Loucy (cell line): ENCODE measurements at regions not wholly inside any gene's neighbourhood (a gene's known extent, or its start where the extent isn't known, plus 50 kb on each side); places are given as distances from the start of the nearest gene placed in this dataset.

Experiments used
- H2AFZ ChIP-seq: fragments of 200-600 bp; sonication (generic); 2 replicates; pipeline ENCODE4 v1.6.0; 2016; ENCODE audit warnings: antibody characterized with exemption, mild to moderate bottlenecking, low read length, moderate library complexity
- H3F3A ChIP-seq: fragments of 200-600 bp; 2 replicates; pipeline ENCODE4 v1.6.0; 2016; ENCODE audit warnings: antibody characterized with exemption, low read depth, mild to moderate bottlenecking
- H3K27me3 ChIP-seq: fragments of 200-600 bp; sonication (generic); 2 replicates; pipeline ENCODE4 v1.6.1; 2014; ENCODE audit warnings: low read length, mild to moderate bottlenecking; ENCODE audit not compliant: insufficient read depth, poor library complexity, severe bottlenecking
- H3K36me3 ChIP-seq: fragments of 200-600 bp; sonication (generic); 2 replicates; pipeline ENCODE4 v1.6.1; 2016; ENCODE audit warnings: low read length; ENCODE audit not compliant: insufficient read depth
- H3K4me1 ChIP-seq: fragments of 200-600 bp; sonication (generic); 2 replicates; pipeline ENCODE4 v1.5.1; 2014; ENCODE audit warnings: low read length, mild to moderate bottlenecking; ENCODE audit not compliant: insufficient read depth, poor library complexity, severe bottlenecking
- H3K4me2 ChIP-seq: fragments of 200-600 bp; sonication (generic); 2 replicates; pipeline ENCODE4 v1.6.0; 2014; ENCODE audit warnings: antibody characterized with exemption, low read length, low read depth, mild to moderate bottlenecking; ENCODE audit not compliant: poor library complexity, severe bottlenecking
- H3K4me3 ChIP-seq: fragments of 200-600 bp; sonication (generic); 2 replicates; pipeline ENCODE4 v1.5.1; 2014; ENCODE audit warnings: low read length, mild to moderate bottlenecking, mixed read lengths; ENCODE audit not compliant: poor library complexity, severe bottlenecking
- H3K79me2 ChIP-seq: fragments of 200-600 bp; sonication (generic); 2 replicates; pipeline ENCODE4 v1.6.1; 2014; ENCODE audit warnings: low read length; ENCODE audit not compliant: insufficient read depth
- H3K9ac ChIP-seq: fragments of 200-600 bp; sonication (generic); 2 replicates; pipeline ENCODE4 v1.6.0; 2014; ENCODE audit warnings: mild to moderate bottlenecking, low read depth, low read length, moderate library complexity; ENCODE audit not compliant: poor library complexity, severe bottlenecking
- H3K9me2 ChIP-seq: fragments of 200-600 bp; sonication (generic); replicated peaks from 2 replicates; pipeline ENCODE4 v1.6.1; 2016; ENCODE audit warnings: low read depth, low read length, mixed read lengths
- H3K9me3 ChIP-seq: fragments of 200-600 bp; sonication (generic); 2 replicates; pipeline ENCODE4 v1.6.1; 2014; ENCODE audit warnings: mild to moderate bottlenecking, antibody characterized with exemption, low read length, low read depth; ENCODE audit not compliant: insufficient read depth
- H4K20me1 ChIP-seq: fragments of 200-600 bp; sonication (generic); 2 replicates; pipeline ENCODE4 v1.6.0; 2014; ENCODE audit warnings: antibody characterized with exemption, low read length, mild to moderate bottlenecking; ENCODE audit not compliant: insufficient read depth, poor library complexity, severe bottlenecking
- EZH2phosphoT487 ChIP-seq: fragments of 200-600 bp; IDR thresholded peaks from 2 replicates; pipeline ENCODE4 v1.6.1; 2018; ENCODE audit warnings: antibody characterized with exemption, mild to moderate bottlenecking, moderate library complexity, borderline replicate concordance
- TF ChIP-seq, protein P1 (sequence below): fragments of 200-600 bp; sonication (generic); conservative IDR thresholded peaks from 2 replicates; pipeline ENCODE4 v1.5.1; 2014; ENCODE audit warnings: mild to moderate bottlenecking, antibody characterized with exemption, low read length

GRCh38 chr21:38997051-38997842 is 186.0 kb downstream of the PSMG1 start:
- H3F3A ChIP-seq = no peaks in the 10 kb centered on the region; the same call in 1 of the 2 replicates
- peaks cover 47% of the 10 kb centered on the region for H3K4me1 ChIP-seq
- no peaks in the 10 kb centered on the region for H3K79me2 ChIP-seq
- H3K9ac ChIP-seq = no peak overlapping the region
- no peaks in the 10 kb centered on the region for H3K36me3 ChIP-seq
- H4K20me1 ChIP-seq = no peaks in the 10 kb centered on the region
- no peak overlapping the region for H3K4me3 ChIP-seq
- H2AFZ ChIP-seq = peak overlapping the region; percentile 6; the same call in 1 of the 2 replicates
- TF ChIP-seq EZH2phosphoT487 = no peak
- TF ChIP-seq, protein P1, sequence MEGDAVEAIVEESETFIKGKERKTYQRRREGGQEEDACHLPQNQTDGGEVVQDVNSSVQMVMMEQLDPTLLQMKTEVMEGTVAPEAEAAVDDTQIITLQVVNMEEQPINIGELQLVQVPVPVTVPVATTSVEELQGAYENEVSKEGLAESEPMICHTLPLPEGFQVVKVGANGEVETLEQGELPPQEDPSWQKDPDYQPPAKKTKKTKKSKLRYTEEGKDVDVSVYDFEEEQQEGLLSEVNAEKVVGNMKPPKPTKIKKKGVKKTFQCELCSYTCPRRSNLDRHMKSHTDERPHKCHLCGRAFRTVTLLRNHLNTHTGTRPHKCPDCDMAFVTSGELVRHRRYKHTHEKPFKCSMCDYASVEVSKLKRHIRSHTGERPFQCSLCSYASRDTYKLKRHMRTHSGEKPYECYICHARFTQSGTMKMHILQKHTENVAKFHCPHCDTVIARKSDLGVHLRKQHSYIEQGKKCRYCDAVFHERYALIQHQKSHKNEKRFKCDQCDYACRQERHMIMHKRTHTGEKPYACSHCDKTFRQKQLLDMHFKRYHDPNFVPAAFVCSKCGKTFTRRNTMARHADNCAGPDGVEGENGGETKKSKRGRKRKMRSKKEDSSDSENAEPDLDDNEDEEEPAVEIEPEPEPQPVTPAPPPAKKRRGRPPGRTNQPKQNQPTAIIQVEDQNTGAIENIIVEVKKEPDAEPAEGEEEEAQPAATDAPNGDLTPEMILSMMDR = no peak
- H3K9me2 ChIP-seq = no peaks in the 10 kb centered on the region
- H3K9me3 ChIP-seq = no peaks in the 10 kb centered on the region
- peak overlapping the region; percentile 36 for H3K4me2 ChIP-seq
- H3K27me3 ChIP-seq = no peaks in the 10 kb centered on the region

- Histone ChIP-seq H4K20me1 (no peaks in the 10 kb centered on the region), H3K79me2 (no peaks in the 10 kb centered on the region), H3K4me1 (peaks cover 47% of the 10 kb centered on the region), H3K9me2 (no peaks in the 10 kb centered on the region), H3K27me3 (no peaks in the 10 kb centered on the region), H3K36me3 (no peaks in the 10 kb centered on the region), H3K9me3 (no peaks in the 10 kb centered on the region), H2AFZ (no peak overlapping the region), H3K4me2 (no peak overlapping the region), H3K9ac (no peak overlapping the region), H3K4me3 (no peak overlapping the region), H3F3A (no peaks in the 10 kb centered on the region; the same call in 1 of the 2 replicates)
- no peak for TF ChIP-seq EZH2phosphoT487
- TF ChIP-seq, protein P1 = no peak
Measured at GRCh38 chr21:38996355-38996754, 186.9 kb downstream of the PSMG1 start.

GRCh38 chr21:38995731-38996130 is 187.5 kb downstream of the PSMG1 start:
- Histone ChIP-seq H4K20me1 (no peaks in the 10 kb centered on the region), H3K4me1 (peaks cover 49% of the 10 kb centered on the region)

More at GRCh38 chr21:38995731-38996130, 187.5 kb downstream of the PSMG1 start:
- no peaks in the 10 kb centered on the region for H3K9me2 ChIP-seq
- H3K27me3 ChIP-seq = no peaks in the 10 kb centered on the region
- no peak for TF ChIP-seq EZH2phosphoT487
- TF ChIP-seq, protein P1 = no peak
- H3K36me3 ChIP-seq = no peaks in the 10 kb centered on the region
- H3K4me2 ChIP-seq = no peak overlapping the region
- no peak overlapping the region for H2AFZ ChIP-seq
- H3K9ac ChIP-seq = no peak overlapping the region
- no peak overlapping the region for H3K4me3 ChIP-seq
- no peaks in the 10 kb centered on the region for H3K9me3 ChIP-seq
- H3K79me2 ChIP-seq = no peaks in the 10 kb centered on the region
- H3F3A ChIP-seq = no peaks in the 10 kb centered on the region; the same call in 1 of the 2 replicates
